ENCODE measurements at regions not wholly inside any gene's neighbourhood (a gene's known extent, or its start where the extent isn't known, plus 50 kb on each side); places are given as distances from the start of the nearest gene placed in this dataset.
"Not testable (repeated sequence)": the region's sequence is repeated elsewhere in the genome, so short reads cannot be mapped to it uniquely, and the experiment has no call there.

DNA sequence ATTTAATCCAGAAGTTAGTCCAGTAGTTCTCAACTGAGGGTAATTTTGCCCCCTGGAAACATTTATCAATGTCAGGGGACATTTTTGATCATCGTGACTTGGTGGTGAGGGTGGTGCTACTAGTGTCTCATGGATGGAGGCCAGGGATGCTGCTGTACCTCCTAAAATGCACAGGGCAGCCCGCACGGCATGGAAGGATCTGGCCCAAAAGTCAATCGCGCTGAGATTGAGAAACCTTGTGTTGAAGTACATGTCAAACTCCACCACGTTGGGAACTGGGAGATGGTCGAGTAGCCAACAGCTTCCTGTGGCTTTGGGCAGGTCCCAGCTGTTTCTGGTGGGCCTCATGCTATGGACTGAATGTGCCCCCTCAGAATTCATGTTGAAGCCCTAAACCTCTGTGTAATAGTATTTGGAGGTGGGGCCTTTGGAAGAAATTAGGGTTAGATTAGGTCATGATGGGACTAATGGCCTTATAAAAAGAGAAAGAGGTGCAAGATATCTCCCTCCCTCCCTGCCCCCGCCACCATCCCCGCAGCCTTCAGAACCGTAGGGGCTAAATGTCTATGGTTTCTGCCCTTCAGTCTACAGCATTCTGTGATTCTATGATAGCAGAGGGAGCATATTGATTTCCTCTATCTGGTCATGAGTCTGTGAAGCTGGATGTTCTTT, 259.7 kb downstream of the MYCN start:
- no peak overlapping the region for H3K27ac Mint-ChIP-seq (ENCODE audit: unreplicated experiment)
- H3K9me3 Mint-ChIP-seq (ENCODE audit: unreplicated experiment) = peaks cover 16% of the 10 kb centered on the region
- H3K4me1 Mint-ChIP-seq (ENCODE audit: unreplicated experiment) = no peaks in the 10 kb centered on the region
- no peak overlapping the region for H3K4me3 Mint-ChIP-seq (ENCODE audit: unreplicated experiment)
- no peak for DNase-seq (ENCODE audit: extremely low spot score, unreplicated experiment)
- TF ChIP-seq CTCF (IDR thresholded peaks at IDR 0.05) = no peak
- H3K27me3 Mint-ChIP-seq (ENCODE audit: unreplicated experiment) = no peaks in the 10 kb centered on the region
- no peaks in the 10 kb centered on the region for H3K36me3 Mint-ChIP-seq (ENCODE audit: unreplicated experiment)

GRCh38 chr2:16199241-16199640, 258.9 kb downstream of the MYCN start:
- DNase-seq (ENCODE audit: extremely low spot score, unreplicated experiment); H3K4me1 Mint-ChIP-seq (ENCODE audit: unreplicated experiment); H3K27ac Mint-ChIP-seq (ENCODE audit: unreplicated experiment); H3K4me3 Mint-ChIP-seq (ENCODE audit: unreplicated experiment); H3K27me3 Mint-ChIP-seq (ENCODE audit: unreplicated experiment); H3K36me3 Mint-ChIP-seq (ENCODE audit: unreplicated experiment): not testable (repeated sequence)
- peaks cover 16% of the 10 kb centered on the region for H3K9me3 Mint-ChIP-seq (ENCODE audit: unreplicated experiment)

- Mint-ChIP-seq H3K27ac (ENCODE audit: unreplicated experiment) (no peak overlapping the region), H3K4me3 (ENCODE audit: unreplicated experiment) (no peak overlapping the region), H3K9me3 (ENCODE audit: unreplicated experiment) (peaks cover 10% of the 10 kb centered on the region), H3K36me3 (ENCODE audit: unreplicated experiment) (no peaks in the 10 kb centered on the region), H3K27me3 (ENCODE audit: unreplicated experiment) (no peaks in the 10 kb centered on the region), H3K4me1 (ENCODE audit: unreplicated experiment) (no peaks in the 10 kb centered on the region)
- no peak for TF ChIP-seq CTCF (IDR thresholded peaks at IDR 0.05)
- DNase-seq (ENCODE audit: extremely low spot score, unreplicated experiment) = no peak
Observed at GRCh38 chr2:16198166-16198912, 258.0 kb downstream of the MYCN start.

DNA sequence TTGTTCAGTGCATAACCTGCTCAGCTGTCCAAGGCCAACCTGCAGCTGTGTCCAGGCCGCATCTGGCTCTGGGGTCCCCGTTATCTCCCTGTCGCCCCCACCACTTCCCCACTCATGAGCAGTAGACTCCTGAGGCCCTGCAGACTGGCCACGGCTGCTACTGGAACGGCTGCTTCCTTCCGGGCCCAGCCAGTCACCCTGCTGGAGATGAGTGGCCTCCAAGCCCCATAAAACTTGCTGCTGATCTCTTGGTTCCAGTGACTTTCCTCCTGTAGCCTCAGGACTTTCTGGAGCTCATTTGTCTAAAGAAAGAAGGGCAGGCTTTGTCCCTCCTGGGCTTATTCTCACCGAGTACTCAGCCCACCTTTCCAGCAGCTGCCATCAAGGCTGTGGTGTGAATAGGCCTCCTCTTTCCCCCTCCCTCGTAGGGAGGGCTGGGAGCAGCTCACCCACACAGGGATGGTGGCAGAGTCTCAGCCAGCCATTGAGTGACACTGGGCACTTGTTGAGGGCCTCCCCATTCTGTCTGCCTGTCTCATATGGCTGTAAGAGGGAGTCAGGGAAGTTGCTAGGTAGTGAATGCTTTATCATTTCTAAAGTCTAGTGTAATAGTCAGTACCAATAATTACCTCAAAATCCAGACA, 257.3 kb downstream of the MYCN start:
- no peaks in the 10 kb centered on the region for H3K36me3 Mint-ChIP-seq (ENCODE audit: unreplicated experiment)
- H3K27ac Mint-ChIP-seq (ENCODE audit: unreplicated experiment) = no peak overlapping the region
- no peaks in the 10 kb centered on the region for H3K27me3 Mint-ChIP-seq (ENCODE audit: unreplicated experiment)
- DNase-seq (ENCODE audit: extremely low spot score, unreplicated experiment) = no peak
- no peak for TF ChIP-seq CTCF (IDR thresholded peaks at IDR 0.05)
- H3K4me3 Mint-ChIP-seq (ENCODE audit: unreplicated experiment) = no peak overlapping the region
- H3K4me1 Mint-ChIP-seq (ENCODE audit: unreplicated experiment) = no peaks in the 10 kb centered on the region
- H3K9me3 Mint-ChIP-seq (ENCODE audit: unreplicated experiment) = peaks cover 8% of the 10 kb centered on the region

- TF ChIP-seq CTCF (IDR thresholded peaks at IDR 0.05) = no peak
- Mint-ChIP-seq H3K4me1 (ENCODE audit: unreplicated experiment) (no peaks in the 10 kb centered on the region), H3K27me3 (ENCODE audit: unreplicated experiment) (no peaks in the 10 kb centered on the region), H3K9me3 (ENCODE audit: unreplicated experiment) (peaks cover 8% of the 10 kb centered on the region), H3K4me3 (ENCODE audit: unreplicated experiment) (no peak overlapping the region), H3K27ac (ENCODE audit: unreplicated experiment) (no peak overlapping the region), H3K36me3 (ENCODE audit: unreplicated experiment) (no peaks in the 10 kb centered on the region)
- no peak for DNase-seq (ENCODE audit: extremely low spot score, unreplicated experiment)
Observed at GRCh38 chr2:16196687-16197503, 256.5 kb downstream of the MYCN start.

All from osteocyte (in vitro differentiated cells).